ENCODE measurements at regions not wholly inside any gene's neighbourhood (a gene's known extent, or its start where the extent isn't known, plus 50 kb on each side); places are given as distances from the start of the nearest gene placed in this dataset.

DNA sequence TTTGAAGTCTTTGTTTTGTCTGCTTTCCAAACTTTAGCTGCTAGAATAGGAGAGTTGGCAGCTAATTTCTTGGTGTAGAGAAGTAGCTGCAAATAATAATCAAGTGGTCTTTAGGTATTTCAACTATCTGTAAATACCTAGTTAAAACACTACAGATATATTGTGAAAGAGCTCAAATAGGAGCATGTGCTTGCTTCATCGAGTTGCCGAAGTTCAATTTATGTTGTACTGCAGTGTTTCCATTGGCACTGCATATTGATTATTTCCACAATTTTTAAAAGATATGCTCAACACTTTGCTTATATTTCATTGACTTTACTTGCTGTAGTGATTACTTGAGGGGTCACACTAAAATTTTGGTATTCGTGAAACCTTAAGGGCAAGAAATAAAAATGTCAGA, 131.6 kb upstream of the BMP4 start:
- H3K9ac ChIP-seq = no peak overlapping the region
- POLR2A ChIA-PET = no interaction called here
- TF ChIP-seq MEF2A (IDR thresholded peaks at IDR 0.05; ENCODE audit: borderline replicate concordance, low read depth) = no peak
- TF ChIP-seq ELF1 (IDR thresholded peaks at IDR 0.05) = no peak
- H3K4me1 ChIP-seq (ENCODE audit: control insufficient read depth in 1 of 2, insufficient read depth in 2 of 2, low read depth in 1 of 2, low read length in 1 of 2) = no peaks in the 10 kb centered on the region
- H3K36me3 ChIP-seq (replicated peaks in 1 of 2; ENCODE audit: control insufficient read depth in 1 of 2, insufficient read depth in 2 of 2, low read length in 1 of 2) = no peaks in the 10 kb centered on the region
- no peaks in the 10 kb centered on the region for H3F3A ChIP-seq (replicated peaks; ENCODE audit: insufficient read depth)
- WGBS (ENCODE audit: low lambda C conversion rate) = 45% methylated on average over 3 of the region's 3 CpGs
- H3K4me3 ChIP-seq (ENCODE audit: low read depth in 2 of 2, low read length in 1 of 2) = no peak overlapping the region
- no peak overlapping the region for H2AFZ ChIP-seq (ENCODE audit: low read depth)
- no peak overlapping the region for H3K4me2 ChIP-seq
- CTCF ChIA-PET = no interaction called here
- no peak overlapping the region for H3K27ac ChIP-seq (ENCODE audit: low read depth in 2 of 2, low read length in 1 of 2)
- H3K27me3 ChIP-seq (ENCODE audit: insufficient read depth) = no peaks in the 10 kb centered on the region
- H4K20me1 ChIP-seq (ENCODE audit: insufficient read depth) = no peaks in the 10 kb centered on the region
- no peaks in the 10 kb centered on the region for H3K9me3 ChIP-seq
- DNase-seq = no peak
- no peaks in the 10 kb centered on the region for H3K9me2 ChIP-seq
- H3K79me2 ChIP-seq (ENCODE audit: insufficient read depth) = no peaks in the 10 kb centered on the region

DNA sequence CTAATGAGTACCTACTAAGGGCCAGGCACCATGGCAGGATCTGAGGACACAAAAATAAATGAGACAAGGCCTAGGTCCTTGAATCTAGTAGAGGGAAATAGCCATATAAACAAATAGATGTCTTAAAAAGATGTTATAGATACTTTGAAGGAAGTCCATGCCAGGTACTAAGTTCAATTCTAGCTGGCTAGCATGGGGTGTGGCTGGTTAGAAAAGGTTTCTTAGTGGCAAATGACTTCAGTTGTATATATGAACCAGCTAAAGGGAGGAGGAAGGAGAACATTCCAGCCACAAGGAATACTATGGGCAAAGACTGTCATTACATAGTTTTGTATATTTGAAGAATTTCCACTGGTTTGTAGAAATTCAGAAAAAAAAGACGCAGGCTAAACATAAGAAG, 133.6 kb upstream of the BMP4 start:
- no peaks in the 10 kb centered on the region for H3K4me1 ChIP-seq (ENCODE audit: control insufficient read depth in 1 of 2, insufficient read depth in 2 of 2, low read depth in 1 of 2, low read length in 1 of 2)
- no peaks in the 10 kb centered on the region for H3F3A ChIP-seq (replicated peaks; ENCODE audit: insufficient read depth)
- H3K9me3 ChIP-seq = peaks cover 10% of the 10 kb centered on the region
- H3K9ac ChIP-seq = no peak overlapping the region
- ChIA-PET CTCF (interaction anchor here (0.9 kb wide), 1 partner anchor 12 kb away, joined by 3 read pairs; no protein-coding TSS in a partner anchor), POLR2A (no interaction called here)
- H3K79me2 ChIP-seq (ENCODE audit: insufficient read depth) = no peaks in the 10 kb centered on the region
- no peaks in the 10 kb centered on the region for H4K20me1 ChIP-seq (ENCODE audit: insufficient read depth)
- H3K4me2 ChIP-seq = no peak overlapping the region
- H3K27me3 ChIP-seq (ENCODE audit: insufficient read depth) = no peaks in the 10 kb centered on the region
- no peak for TF ChIP-seq ELF1 (IDR thresholded peaks at IDR 0.05)
- TF ChIP-seq, protein P1, sequence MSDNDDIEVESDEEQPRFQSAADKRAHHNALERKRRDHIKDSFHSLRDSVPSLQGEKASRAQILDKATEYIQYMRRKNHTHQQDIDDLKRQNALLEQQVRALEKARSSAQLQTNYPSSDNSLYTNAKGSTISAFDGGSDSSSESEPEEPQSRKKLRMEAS (IDR thresholded peaks at IDR 0.05; ENCODE audit: low read depth) = no peak
- TF ChIP-seq GABPA (IDR thresholded peaks at IDR 0.05; ENCODE audit: low read depth) = no peak
- TF ChIP-seq GATA2 (CRISPR knock-in tag; IDR thresholded peaks at IDR 0.05) = no peak
- no peak for TF ChIP-seq RXRA (IDR thresholded peaks at IDR 0.05; ENCODE audit: borderline replicate concordance, low read depth)
- TF ChIP-seq YY1 (IDR thresholded peaks at IDR 0.05; ENCODE audit: low read depth) = no peak
- TF ChIP-seq RFX5 (IDR thresholded peaks at IDR 0.05; ENCODE audit: low read length) = no peak
- no peak for TF ChIP-seq FOXJ3 (CRISPR knock-in tag; IDR thresholded peaks at IDR 0.05)
- TF ChIP-seq MXI1 (IDR thresholded peaks at IDR 0.05; ENCODE audit: low read depth, low read length) = no peak
- no peak for TF ChIP-seq CHD2 (IDR thresholded peaks at IDR 0.05; ENCODE audit: low read length, partially characterized antibody)
- TF ChIP-seq, protein P2, sequence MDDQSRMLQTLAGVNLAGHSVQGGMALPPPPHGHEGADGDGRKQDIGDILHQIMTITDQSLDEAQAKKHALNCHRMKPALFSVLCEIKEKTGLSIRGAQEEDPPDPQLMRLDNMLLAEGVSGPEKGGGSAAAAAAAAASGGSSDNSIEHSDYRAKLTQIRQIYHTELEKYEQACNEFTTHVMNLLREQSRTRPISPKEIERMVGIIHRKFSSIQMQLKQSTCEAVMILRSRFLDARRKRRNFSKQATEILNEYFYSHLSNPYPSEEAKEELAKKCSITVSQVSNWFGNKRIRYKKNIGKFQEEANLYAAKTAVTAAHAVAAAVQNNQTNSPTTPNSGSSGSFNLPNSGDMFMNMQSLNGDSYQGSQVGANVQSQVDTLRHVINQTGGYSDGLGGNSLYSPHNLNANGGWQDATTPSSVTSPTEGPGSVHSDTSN (IDR thresholded peaks at IDR 0.05) = no peak
- TF ChIP-seq RCOR1 (IDR thresholded peaks at IDR 0.05; ENCODE audit: low read length) = no peak
- TF ChIP-seq JUND (IDR thresholded peaks at IDR 0.05) = no peak
- TF ChIP-seq, protein P3, sequence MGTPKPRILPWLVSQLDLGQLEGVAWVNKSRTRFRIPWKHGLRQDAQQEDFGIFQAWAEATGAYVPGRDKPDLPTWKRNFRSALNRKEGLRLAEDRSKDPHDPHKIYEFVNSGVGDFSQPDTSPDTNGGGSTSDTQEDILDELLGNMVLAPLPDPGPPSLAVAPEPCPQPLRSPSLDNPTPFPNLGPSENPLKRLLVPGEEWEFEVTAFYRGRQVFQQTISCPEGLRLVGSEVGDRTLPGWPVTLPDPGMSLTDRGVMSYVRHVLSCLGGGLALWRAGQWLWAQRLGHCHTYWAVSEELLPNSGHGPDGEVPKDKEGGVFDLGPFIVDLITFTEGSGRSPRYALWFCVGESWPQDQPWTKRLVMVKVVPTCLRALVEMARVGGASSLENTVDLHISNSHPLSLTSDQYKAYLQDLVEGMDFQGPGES (IDR thresholded peaks at IDR 0.05; ENCODE audit: low read depth, low read length) = no peak
- no peak for TF ChIP-seq RAD21 (IDR thresholded peaks at IDR 0.05; ENCODE audit: low read length)
- no peak for TF ChIP-seq NFIC (IDR thresholded peaks at IDR 0.05; ENCODE audit: borderline replicate concordance)
- TF ChIP-seq, protein P4, sequence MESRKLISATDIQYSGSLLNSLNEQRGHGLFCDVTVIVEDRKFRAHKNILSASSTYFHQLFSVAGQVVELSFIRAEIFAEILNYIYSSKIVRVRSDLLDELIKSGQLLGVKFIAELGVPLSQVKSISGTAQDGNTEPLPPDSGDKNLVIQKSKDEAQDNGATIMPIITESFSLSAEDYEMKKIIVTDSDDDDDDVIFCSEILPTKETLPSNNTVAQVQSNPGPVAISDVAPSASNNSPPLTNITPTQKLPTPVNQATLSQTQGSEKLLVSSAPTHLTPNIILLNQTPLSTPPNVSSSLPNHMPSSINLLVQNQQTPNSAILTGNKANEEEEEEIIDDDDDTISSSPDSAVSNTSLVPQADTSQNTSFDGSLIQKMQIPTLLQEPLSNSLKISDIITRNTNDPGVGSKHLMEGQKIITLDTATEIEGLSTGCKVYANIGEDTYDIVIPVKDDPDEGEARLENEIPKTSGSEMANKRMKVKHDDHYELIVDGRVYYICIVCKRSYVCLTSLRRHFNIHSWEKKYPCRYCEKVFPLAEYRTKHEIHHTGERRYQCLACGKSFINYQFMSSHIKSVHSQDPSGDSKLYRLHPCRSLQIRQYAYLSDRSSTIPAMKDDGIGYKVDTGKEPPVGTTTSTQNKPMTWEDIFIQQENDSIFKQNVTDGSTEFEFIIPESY (IDR thresholded peaks at IDR 0.05; ENCODE audit: borderline replicate concordance, low read depth) = no peak
- no peak for TF ChIP-seq FOSL2 (IDR thresholded peaks at IDR 0.05; ENCODE audit: borderline replicate concordance, low read depth)
- no peak for TF ChIP-seq TCF12 (IDR thresholded peaks at IDR 0.05)
- no peak overlapping the region for H3K27ac ChIP-seq (ENCODE audit: low read depth in 2 of 2, low read length in 1 of 2)
- peaks cover 0 to 2% of the 10 kb centered on the region in 2 experiments for H3K36me3 ChIP-seq (replicated peaks in 1 of 2; ENCODE audit: control insufficient read depth in 1 of 2, insufficient read depth in 2 of 2, low read length in 1 of 2)
- 7% methylated on average over 1 of the region's 1 CpG for WGBS (ENCODE audit: low lambda C conversion rate)
- no peak overlapping the region for H2AFZ ChIP-seq (ENCODE audit: low read depth)
- H3K9me2 ChIP-seq = no peaks in the 10 kb centered on the region
- no peak overlapping the region for H3K4me3 ChIP-seq (ENCODE audit: low read depth in 2 of 2, low read length in 1 of 2)
- DNase-seq = no peak

Data from SK-N-SH (cell line).